WTC11 (cell line): ENCODE measurements at regions not wholly inside any gene's neighbourhood (a gene's known extent, or its start where the extent isn't known, plus 50 kb on each side); places are given as distances from the start of the nearest gene placed in this dataset.

ENCODE experiments used
- CREB1 ChIP-seq: sonication (generic); formaldehyde crosslinking; IDR thresholded peaks from 2 replicates; pipeline ENCODE4 v1.8.0; 2023; ENCODE audit warnings: mild to moderate bottlenecking, missing genetic modification reagents
- CTCF ChIP-seq: fragments of 200-600 bp; IDR thresholded peaks from 2 replicates; pipeline ENCODE4 v1.8.0; 2022; ENCODE audit warnings: antibody characterized with exemption
- ELF4 ChIP-seq: sonication (generic); formaldehyde crosslinking; IDR thresholded peaks from 2 replicates; pipeline ENCODE4 v1.8.1; 2022; ENCODE audit warnings: low read depth, mild to moderate bottlenecking, moderate library complexity, missing genetic modification reagents
- ETV6 ChIP-seq: sonication (generic); formaldehyde crosslinking; IDR thresholded peaks from 2 replicates; pipeline ENCODE4 v1.8.1; 2022; ENCODE audit warnings: mild to moderate bottlenecking, missing genetic modification reagents
- FOXK1 ChIP-seq: sonication (generic); formaldehyde crosslinking; IDR thresholded peaks from 2 replicates; pipeline ENCODE4 v1.8.0; 2022; ENCODE audit warnings: mild to moderate bottlenecking, moderate library complexity, missing genetic modification reagents
- IRF1 ChIP-seq: sonication (generic); formaldehyde crosslinking; IDR thresholded peaks from 2 replicates; pipeline ENCODE4 v1.8.0; 2023; ENCODE audit warnings: missing genetic modification reagents
- JUN ChIP-seq: sonication (generic); formaldehyde crosslinking; IDR thresholded peaks from 2 replicates; pipeline ENCODE4 v1.8.0; 2023; ENCODE audit warnings: mild to moderate bottlenecking, missing genetic modification reagents
- MAX ChIP-seq: sonication (generic); formaldehyde crosslinking; IDR thresholded peaks from 2 replicates; pipeline ENCODE4 v1.8.0; 2022; ENCODE audit warnings: mild to moderate bottlenecking, missing genetic modification reagents
- SMAD3 ChIP-seq: sonication (generic); formaldehyde crosslinking; IDR thresholded peaks from 2 replicates; pipeline ENCODE4 v1.8.0; 2022; ENCODE audit warnings: missing genetic modification reagents, mild to moderate bottlenecking, borderline replicate concordance
- USF1 ChIP-seq: sonication (generic); formaldehyde crosslinking; IDR thresholded peaks from 2 replicates; pipeline ENCODE4 v1.8.0; 2022; ENCODE audit warnings: mild to moderate bottlenecking, missing genetic modification reagents
- USF2 ChIP-seq: sonication (generic); formaldehyde crosslinking; IDR thresholded peaks from 2 replicates; pipeline ENCODE4 v1.8.1; 2023; ENCODE audit warnings: mild to moderate bottlenecking, missing genetic modification reagents, moderate library complexity
- ZNF138 ChIP-seq: sonication (generic); formaldehyde crosslinking; conservative IDR thresholded peaks from 2 replicates; pipeline ENCODE4 v1.8.1; 2022; ENCODE audit warnings: mild to moderate bottlenecking, moderate library complexity, missing genetic modification reagents
- ZNF263 ChIP-seq: sonication (generic); formaldehyde crosslinking; IDR thresholded peaks from 2 replicates; pipeline ENCODE4 v1.8.1; 2022; ENCODE audit warnings: low read depth, mild to moderate bottlenecking, moderate library complexity, missing genetic modification reagents

- TF ChIP-seq ZNF138 (CRISPR knock-in tag), result no peak
- no peak for TF ChIP-seq MAX (CRISPR knock-in tag)
- TF ChIP-seq JUN, result no peak
- no peak for TF ChIP-seq ZNF263 (CRISPR knock-in tag)
- TF ChIP-seq ETV6, result no peak
- TF ChIP-seq ELF4 (CRISPR knock-in tag), result no peak
- TF ChIP-seq FOXK1 (CRISPR knock-in tag), result no peak
- TF ChIP-seq IRF1 (CRISPR knock-in tag), result no peak
- TF ChIP-seq SMAD3, result no peak
- no peak for TF ChIP-seq USF2 (CRISPR knock-in tag)
- no peak for TF ChIP-seq CTCF
- TF ChIP-seq USF1 (CRISPR knock-in tag), result no peak
- no peak for TF ChIP-seq CREB1 (CRISPR knock-in tag)
Measured at GRCh38 chr11:17132654-17133053, 55.2 kb upstream of the RPS13 start.
